ENCODE measurements at regions not wholly inside any gene's neighbourhood (a gene's known extent, or its start where the extent isn't known, plus 50 kb on each side); places are given as distances from the start of the nearest gene placed in this dataset.

DNA sequence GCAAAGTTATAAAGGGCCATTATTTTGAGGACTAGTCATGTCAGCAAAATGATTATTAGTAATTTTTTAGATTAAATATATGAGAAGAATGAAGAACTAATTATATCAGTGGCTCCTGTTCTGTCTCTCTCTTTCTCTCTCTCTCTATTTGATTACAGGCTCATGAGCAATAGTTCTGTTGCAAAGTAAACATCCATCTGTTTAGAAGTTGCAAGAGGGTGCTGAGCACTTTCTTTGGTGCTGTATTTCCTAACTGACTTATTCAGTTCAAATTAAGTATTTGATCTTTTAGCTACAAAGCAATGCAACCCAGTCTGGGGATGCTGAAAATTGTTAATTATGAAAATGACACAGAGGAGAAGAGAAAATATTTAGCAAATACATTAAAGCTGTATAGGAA is 408.1 kb upstream of the UBE2E3 start:
- TF ChIP-seq POLR2A (IDR thresholded peaks at IDR 0.05) = no peak
- TF ChIP-seq, protein P1, sequence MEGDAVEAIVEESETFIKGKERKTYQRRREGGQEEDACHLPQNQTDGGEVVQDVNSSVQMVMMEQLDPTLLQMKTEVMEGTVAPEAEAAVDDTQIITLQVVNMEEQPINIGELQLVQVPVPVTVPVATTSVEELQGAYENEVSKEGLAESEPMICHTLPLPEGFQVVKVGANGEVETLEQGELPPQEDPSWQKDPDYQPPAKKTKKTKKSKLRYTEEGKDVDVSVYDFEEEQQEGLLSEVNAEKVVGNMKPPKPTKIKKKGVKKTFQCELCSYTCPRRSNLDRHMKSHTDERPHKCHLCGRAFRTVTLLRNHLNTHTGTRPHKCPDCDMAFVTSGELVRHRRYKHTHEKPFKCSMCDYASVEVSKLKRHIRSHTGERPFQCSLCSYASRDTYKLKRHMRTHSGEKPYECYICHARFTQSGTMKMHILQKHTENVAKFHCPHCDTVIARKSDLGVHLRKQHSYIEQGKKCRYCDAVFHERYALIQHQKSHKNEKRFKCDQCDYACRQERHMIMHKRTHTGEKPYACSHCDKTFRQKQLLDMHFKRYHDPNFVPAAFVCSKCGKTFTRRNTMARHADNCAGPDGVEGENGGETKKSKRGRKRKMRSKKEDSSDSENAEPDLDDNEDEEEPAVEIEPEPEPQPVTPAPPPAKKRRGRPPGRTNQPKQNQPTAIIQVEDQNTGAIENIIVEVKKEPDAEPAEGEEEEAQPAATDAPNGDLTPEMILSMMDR (IDR thresholded peaks at IDR 0.05) = no peak
